LNCaP clone FGC (cell line): ENCODE measurements at regions not wholly inside any gene's neighbourhood (a gene's known extent, or its start where the extent isn't known, plus 50 kb on each side); places are given as distances from the start of the nearest gene placed in this dataset.
A peak's percentile ranks its signal among the peaks of the same experiment; 100 is the strongest.

Experiments
- DNase-seq: peaks from one replicate; pipeline ENCODE4 v3.0.0-alpha.2; 2011; ENCODE audit warnings: low read depth
- H3K4me3 ChIP-seq: 2 replicates; pipeline ENCODE4 v1.5.1; 2011; ENCODE audit warnings: mild to moderate bottlenecking, low read depth, low read length, control low read depth
- TF ChIP-seq, protein P1 (sequence below): IDR thresholded peaks from 2 replicates; pipeline ENCODE4 v1.5.1; 2012; ENCODE audit warnings: mild to moderate bottlenecking; ENCODE audit not compliant: control insufficient read depth, insufficient read depth; ENCODE audit errors: extremely low read depth

GRCh38 chr1:22273686-22274681 lies 131.1 kb upstream of the WNT4 start:
- no peak overlapping the region for H3K4me3 ChIP-seq
- DNase-seq: no peak
- TF ChIP-seq, protein P1, sequence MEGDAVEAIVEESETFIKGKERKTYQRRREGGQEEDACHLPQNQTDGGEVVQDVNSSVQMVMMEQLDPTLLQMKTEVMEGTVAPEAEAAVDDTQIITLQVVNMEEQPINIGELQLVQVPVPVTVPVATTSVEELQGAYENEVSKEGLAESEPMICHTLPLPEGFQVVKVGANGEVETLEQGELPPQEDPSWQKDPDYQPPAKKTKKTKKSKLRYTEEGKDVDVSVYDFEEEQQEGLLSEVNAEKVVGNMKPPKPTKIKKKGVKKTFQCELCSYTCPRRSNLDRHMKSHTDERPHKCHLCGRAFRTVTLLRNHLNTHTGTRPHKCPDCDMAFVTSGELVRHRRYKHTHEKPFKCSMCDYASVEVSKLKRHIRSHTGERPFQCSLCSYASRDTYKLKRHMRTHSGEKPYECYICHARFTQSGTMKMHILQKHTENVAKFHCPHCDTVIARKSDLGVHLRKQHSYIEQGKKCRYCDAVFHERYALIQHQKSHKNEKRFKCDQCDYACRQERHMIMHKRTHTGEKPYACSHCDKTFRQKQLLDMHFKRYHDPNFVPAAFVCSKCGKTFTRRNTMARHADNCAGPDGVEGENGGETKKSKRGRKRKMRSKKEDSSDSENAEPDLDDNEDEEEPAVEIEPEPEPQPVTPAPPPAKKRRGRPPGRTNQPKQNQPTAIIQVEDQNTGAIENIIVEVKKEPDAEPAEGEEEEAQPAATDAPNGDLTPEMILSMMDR: no peak

DNA sequence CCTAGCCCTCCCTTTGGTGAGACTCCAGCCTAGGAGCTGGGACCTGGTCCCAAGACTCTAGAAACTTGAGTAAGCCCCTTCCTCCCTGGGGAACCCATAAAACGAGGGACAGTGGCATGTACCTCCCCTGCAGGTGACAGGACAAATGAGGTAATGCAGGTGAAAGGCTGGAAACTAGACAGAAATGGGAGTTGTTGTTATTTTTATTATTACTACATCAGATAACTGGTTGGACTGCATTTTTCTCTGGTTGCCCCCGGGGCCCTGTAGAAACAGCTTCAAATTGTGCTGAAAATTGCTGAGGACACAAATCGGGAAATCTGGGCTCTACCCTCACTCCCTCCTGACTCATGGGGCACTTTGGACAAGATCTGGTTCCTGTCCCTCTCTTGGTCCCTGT lies 132.3 kb upstream of the WNT4 start:
- no peak overlapping the region for H3K4me3 ChIP-seq
- TF ChIP-seq, protein P1: no peak
- DNase-seq: no peak

- no peak overlapping the region for H3K4me3 ChIP-seq
- DNase-seq: no peak
- TF ChIP-seq, protein P1: peak; percentile 65
These were observed 132.9 kb upstream of the WNT4 start for GRCh38 chr1:22275626-22276395.

DNA sequence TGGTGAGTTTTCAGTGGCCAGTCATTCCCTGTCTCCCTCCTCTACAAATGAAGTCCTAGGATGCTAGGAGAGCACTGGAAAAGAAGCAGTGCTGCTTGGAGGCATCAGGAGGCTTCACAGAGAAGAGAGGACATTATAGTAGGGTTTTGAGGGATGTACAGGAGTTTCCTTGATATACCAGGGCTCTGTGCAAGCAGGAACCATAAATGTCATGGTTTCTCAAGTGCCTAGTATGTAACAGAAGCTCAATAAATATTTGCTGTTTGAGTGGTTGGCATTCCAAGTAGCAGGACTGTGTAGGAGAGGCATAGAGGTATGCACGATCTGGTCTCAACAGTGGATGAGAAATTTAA lies 133.5 kb upstream of the WNT4 start:
- TF ChIP-seq, protein P1: no peak

GRCh38 chr1:22277662-22278061 lies 134.8 kb upstream of the WNT4 start:
- TF ChIP-seq, protein P1: no peak
- no peak for DNase-seq
- no peak overlapping the region for H3K4me3 ChIP-seq

More for the DNA sequence above, 133.5 kb upstream of the WNT4 start:
- DNase-seq: no peak
- no peak overlapping the region for H3K4me3 ChIP-seq

GRCh38 chr1:22279735-22280134 lies 136.8 kb upstream of the WNT4 start:
- no peak overlapping the region for H3K4me3 ChIP-seq
- DNase-seq: no peak
- TF ChIP-seq, protein P1: no peak
